ENCODE measurements at regions not wholly inside any gene's neighbourhood (a gene's known extent, or its start where the extent isn't known, plus 50 kb on each side); places are given as distances from the start of the nearest gene placed in this dataset.

DNA sequence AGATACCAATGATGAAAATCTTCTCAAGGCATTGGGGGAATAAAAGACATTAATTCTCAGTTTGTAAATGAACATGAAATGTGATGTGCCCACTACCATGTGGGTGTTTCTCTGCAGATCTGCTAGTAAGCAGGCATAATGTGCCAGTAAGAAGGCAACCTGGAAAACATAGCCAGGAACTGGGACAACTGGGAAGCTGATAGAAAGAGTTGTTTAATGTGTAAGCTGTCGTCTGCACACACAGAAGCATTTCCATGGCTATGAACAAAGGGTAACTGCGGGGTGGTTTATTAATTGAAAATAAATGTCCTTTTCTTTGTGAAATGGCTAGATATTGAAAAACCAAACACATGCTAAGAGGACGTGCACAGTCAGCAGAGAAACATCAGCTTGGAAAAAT lies 52.0 kb downstream of the ZC3H11B start:
- H3K9me3 ChIP-seq (ENCODE audit: severe bottlenecking): no peaks in the 10 kb centered on the region
- no peak for DNase-seq
- H3K27ac ChIP-seq: no peak overlapping the region
- H3K36me3 ChIP-seq: no peaks in the 10 kb centered on the region
- no peak overlapping the region for H3K4me3 ChIP-seq (ENCODE audit: low read depth, low read length)
- TF ChIP-seq, protein P1, sequence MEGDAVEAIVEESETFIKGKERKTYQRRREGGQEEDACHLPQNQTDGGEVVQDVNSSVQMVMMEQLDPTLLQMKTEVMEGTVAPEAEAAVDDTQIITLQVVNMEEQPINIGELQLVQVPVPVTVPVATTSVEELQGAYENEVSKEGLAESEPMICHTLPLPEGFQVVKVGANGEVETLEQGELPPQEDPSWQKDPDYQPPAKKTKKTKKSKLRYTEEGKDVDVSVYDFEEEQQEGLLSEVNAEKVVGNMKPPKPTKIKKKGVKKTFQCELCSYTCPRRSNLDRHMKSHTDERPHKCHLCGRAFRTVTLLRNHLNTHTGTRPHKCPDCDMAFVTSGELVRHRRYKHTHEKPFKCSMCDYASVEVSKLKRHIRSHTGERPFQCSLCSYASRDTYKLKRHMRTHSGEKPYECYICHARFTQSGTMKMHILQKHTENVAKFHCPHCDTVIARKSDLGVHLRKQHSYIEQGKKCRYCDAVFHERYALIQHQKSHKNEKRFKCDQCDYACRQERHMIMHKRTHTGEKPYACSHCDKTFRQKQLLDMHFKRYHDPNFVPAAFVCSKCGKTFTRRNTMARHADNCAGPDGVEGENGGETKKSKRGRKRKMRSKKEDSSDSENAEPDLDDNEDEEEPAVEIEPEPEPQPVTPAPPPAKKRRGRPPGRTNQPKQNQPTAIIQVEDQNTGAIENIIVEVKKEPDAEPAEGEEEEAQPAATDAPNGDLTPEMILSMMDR (IDR thresholded peaks at IDR 0.05; ENCODE audit: low read depth, low read length): no peak
- no peaks in the 10 kb centered on the region for H3K27me3 ChIP-seq (ENCODE audit: insufficient read depth, low read depth, severe bottlenecking)

DNA sequence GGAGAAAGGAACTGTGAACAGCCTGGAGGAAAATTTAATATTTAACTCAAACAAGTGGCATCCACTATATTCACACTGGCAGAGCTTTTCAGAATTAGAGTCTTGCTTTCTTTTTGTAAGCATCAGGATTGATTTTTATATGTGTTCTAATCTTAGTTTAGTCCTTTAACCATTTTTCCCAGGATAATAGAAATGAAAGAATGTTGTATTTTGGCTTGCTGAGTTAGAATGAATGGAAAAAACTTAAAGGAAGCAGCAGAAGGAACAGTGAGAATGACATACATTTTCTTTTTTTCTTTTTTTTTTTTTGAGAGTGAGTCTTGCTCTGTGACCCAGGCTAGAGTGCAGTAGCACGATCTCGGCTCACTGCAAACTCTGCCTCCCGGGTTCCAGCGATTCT lies 53.0 kb downstream of the ZC3H11B start:
- TF ChIP-seq, protein P1 (IDR thresholded peaks at IDR 0.05; ENCODE audit: low read depth, low read length): no peak
- no peak overlapping the region for H3K27ac ChIP-seq

DNA sequence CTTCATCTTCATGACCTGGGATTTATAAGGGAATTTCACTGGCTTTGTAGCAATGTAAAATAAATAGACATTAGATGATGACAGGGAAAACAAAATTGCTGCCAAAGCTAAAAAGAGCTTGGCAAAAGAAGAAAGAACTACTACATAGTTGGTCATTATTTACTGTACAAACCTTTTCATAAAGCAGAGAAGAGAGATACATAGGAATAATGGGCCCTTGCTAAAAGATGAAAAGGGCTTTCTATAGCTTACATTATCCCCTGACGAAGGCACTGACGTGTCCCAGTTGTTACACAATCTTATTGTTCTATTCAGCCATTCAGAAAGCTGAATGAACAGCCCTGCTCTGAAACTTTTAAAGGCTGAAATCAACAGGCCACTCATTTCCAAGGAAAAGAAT lies 57.1 kb downstream of the ZC3H11B start:
- H3K27ac ChIP-seq: no peak overlapping the region
- DNase-seq: no peak

More for the DNA sequence above, 53.0 kb downstream of the ZC3H11B start:
- no peaks in the 10 kb centered on the region for H3K36me3 ChIP-seq
- no peak overlapping the region for H3K4me3 ChIP-seq (ENCODE audit: low read depth, low read length)
- H3K27me3 ChIP-seq (ENCODE audit: insufficient read depth, low read depth, severe bottlenecking): no peaks in the 10 kb centered on the region
- no peak for DNase-seq
- no peaks in the 10 kb centered on the region for H3K9me3 ChIP-seq (ENCODE audit: severe bottlenecking)

DNA sequence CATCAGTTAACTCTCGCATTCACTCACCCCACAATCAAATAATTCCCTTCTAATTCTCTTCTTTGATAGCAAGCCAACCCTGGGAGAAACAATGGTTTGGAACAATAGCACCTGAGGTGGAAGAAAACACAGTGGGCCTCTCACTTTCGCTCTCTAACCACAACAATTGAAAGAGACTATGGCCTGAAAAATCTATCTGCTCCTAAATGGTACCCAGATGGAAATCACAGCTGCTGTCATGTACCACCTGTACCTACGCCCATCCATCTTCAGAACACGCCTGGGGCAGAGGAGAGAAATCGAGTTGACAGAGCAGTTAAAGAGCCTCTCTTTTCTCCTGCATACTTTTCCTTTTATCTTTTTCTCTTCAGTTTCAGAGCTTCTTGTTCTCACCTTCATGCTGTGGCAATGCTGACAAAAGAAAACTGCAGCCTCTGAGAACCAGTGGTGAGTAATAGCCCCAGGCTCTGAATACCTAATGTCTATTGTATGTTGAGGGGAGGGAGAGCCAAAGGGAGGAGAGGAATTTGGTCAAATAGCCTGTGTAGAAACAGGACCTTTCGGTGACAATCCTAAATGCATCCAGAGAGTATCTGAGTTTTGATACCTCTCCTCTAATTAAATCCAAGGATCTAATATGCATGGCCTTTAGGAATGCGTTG lies 57.7 kb downstream of the ZC3H11B start:
- TF ChIP-seq, protein P1 (IDR thresholded peaks at IDR 0.05; ENCODE audit: low read depth, low read length): no peak
- H3K27ac ChIP-seq: no peak overlapping the region
- DNase-seq: no peak
- H3K4me3 ChIP-seq (ENCODE audit: low read depth, low read length): no peak overlapping the region
- H3K36me3 ChIP-seq: no peaks in the 10 kb centered on the region
- no peaks in the 10 kb centered on the region for H3K9me3 ChIP-seq (ENCODE audit: severe bottlenecking)
- no peaks in the 10 kb centered on the region for H3K27me3 ChIP-seq (ENCODE audit: insufficient read depth, low read depth, severe bottlenecking)

More for the DNA sequence above, 57.1 kb downstream of the ZC3H11B start:
- Histone ChIP-seq H3K27me3 (ENCODE audit: insufficient read depth, low read depth, severe bottlenecking) (no peaks in the 10 kb centered on the region), H3K9me3 (ENCODE audit: severe bottlenecking) (no peaks in the 10 kb centered on the region), H3K36me3 (no peaks in the 10 kb centered on the region), H3K4me3 (ENCODE audit: low read depth, low read length) (no peak overlapping the region)
- TF ChIP-seq, protein P1 (IDR thresholded peaks at IDR 0.05; ENCODE audit: low read depth, low read length): no peak

DNA sequence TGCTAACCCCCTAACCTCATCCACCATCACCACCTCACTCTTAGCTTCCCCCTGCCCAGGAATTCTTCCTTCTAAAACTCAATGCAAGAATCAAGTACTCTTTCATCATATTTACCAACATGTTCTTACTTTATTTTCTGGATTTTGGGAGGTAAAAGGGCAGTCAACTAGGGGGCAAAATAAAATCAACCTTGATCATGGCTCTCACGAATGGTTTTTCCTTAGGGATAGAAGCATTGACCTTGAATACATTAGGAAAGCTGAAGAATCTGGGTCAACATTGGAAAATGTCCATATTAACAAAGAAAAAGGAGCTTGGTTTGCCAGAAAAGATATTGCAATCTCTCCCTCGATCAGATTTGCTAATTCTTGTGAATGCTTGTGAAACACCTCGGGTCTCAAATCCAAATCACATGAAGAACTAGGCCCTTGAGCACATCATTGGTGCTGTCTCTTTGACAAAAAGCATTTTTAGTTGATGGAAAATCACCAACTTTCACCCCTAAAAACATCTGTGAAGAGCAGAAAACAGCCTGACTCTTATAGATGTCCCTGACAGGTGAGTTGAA lies 58.9 kb downstream of the ZC3H11B start:
- TF ChIP-seq, protein P1 (IDR thresholded peaks at IDR 0.05; ENCODE audit: low read depth, low read length): no peak
- no peak overlapping the region for H3K27ac ChIP-seq

DNA sequence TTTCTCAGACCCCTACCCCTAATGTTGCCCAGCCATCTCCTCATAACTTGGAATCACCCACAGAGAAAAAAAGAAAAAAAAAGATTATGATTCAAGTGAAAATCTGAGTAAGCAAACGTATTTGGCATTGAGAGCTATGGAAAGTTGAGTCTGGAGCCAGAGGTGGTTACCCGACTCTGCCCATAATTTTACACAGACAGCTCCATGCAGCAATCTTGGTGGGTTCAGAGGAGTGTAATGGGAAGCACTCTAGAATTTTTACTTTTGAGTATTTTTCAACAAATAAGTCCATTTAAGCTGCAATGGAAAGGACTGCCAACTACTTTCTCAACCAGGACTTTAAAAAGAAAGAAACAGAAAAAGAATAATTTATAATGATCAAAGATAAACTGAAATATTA lies 62.7 kb downstream of the ZC3H11B start:
- TF ChIP-seq, protein P1 (IDR thresholded peaks at IDR 0.05; ENCODE audit: low read depth, low read length): no peak
- no peak for DNase-seq
- Histone ChIP-seq H3K9me3 (ENCODE audit: severe bottlenecking) (no peaks in the 10 kb centered on the region), H3K4me3 (ENCODE audit: low read depth, low read length) (no peak overlapping the region), H3K27ac (no peak overlapping the region), H3K27me3 (ENCODE audit: insufficient read depth, low read depth, severe bottlenecking) (no peaks in the 10 kb centered on the region), H3K36me3 (no peaks in the 10 kb centered on the region)

More for the DNA sequence above, 58.9 kb downstream of the ZC3H11B start:
- no peak for DNase-seq
- no peaks in the 10 kb centered on the region for H3K27me3 ChIP-seq (ENCODE audit: insufficient read depth, low read depth, severe bottlenecking)
- no peaks in the 10 kb centered on the region for H3K9me3 ChIP-seq (ENCODE audit: severe bottlenecking)
- H3K36me3 ChIP-seq: no peaks in the 10 kb centered on the region
- no peak overlapping the region for H3K4me3 ChIP-seq (ENCODE audit: low read depth, low read length)

All from WERI-Rb-1 (cell line).